Activated B cell treated with CpG ODN at 0.5 μM for 24 hours (primary cell): ENCODE measurements at regions not wholly inside any gene's neighbourhood (a gene's known extent, or its start where the extent isn't known, plus 50 kb on each side); places are given as distances from the start of the nearest gene placed in this dataset.

Source experiments
- ATAC-seq: fragments of 200-7000 bp; cut with Tn5 transposase; one replicate; pipeline ENCODE4 v1.10.0; 2021; ENCODE audit warnings: low read depth, mild to moderate bottlenecking, moderate library complexity
- CTCF ChIA-PET: fragments of 350-600 bp; sonication (Branson Sonifier 250); formaldehyde crosslinking; loops from one replicate; lab custom pipeline; 2021; ENCODE audit warnings: antibody characterized with exemption; lab: Charles Lee
- POLR2A ChIA-PET: fragments of 350-600 bp; sonication (Branson Sonifier 250); formaldehyde crosslinking; loops from one replicate; lab custom pipeline; 2021; ENCODE audit warnings: antibody characterized with exemption; lab: Charles Lee
- DNase-seq: peaks from one replicate; pipeline ENCODE4 v3.0.0; 2022
- H3K27ac Mint-ChIP-seq: one replicate; pipeline ENCODE4 v1.8.0; 2020; ENCODE audit warnings: mixed read lengths
- H3K27me3 Mint-ChIP-seq: one replicate; pipeline ENCODE4 v1.8.0; 2021; ENCODE audit warnings: mixed read lengths
- H3K36me3 Mint-ChIP-seq: one replicate; pipeline ENCODE4 v1.8.0; 2021; ENCODE audit warnings: low read depth, mixed read lengths
- H3K4me1 Mint-ChIP-seq: one replicate; pipeline ENCODE4 v1.8.0; 2021; ENCODE audit warnings: mixed read lengths
- H3K4me3 Mint-ChIP-seq: one replicate; pipeline ENCODE4 v1.8.0; 2020; ENCODE audit warnings: mild to moderate bottlenecking, mixed read lengths
- H3K9me3 Mint-ChIP-seq: one replicate; pipeline ENCODE4 v1.8.0; 2020; ENCODE audit warnings: mixed read lengths
- intact Hi-C: fragments of 100-400 bp; cut with micrococcal nuclease; formaldehyde crosslinking; loops from one replicate; pipeline ENCODE4 v1.15.1; 2024
- TF ChIP-seq, protein P1 (sequence below): fragments of 200-600 bp; IDR thresholded peaks from one replicate; pipeline ENCODE4 v1.8.0; 2022; ENCODE audit warnings: antibody characterized with exemption, mild to moderate bottlenecking

DNA sequence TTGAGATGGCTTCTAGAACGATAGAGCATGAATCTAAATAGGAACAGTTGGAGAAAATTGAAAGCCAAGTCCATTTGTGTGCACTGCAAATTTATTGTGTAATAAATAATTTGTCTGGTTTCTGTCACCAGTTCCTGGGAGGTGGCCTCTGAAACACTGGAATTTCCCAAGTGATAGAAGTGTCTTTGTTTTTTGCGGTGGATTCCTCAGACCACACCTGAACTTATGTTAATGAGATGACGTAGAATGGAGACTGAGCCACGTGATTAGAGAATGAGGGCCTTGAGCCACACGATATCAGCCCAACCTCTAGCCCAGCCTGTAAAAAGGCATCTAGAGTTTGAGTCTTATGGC, 105.1 kb downstream of the MSX2 start:
- intact Hi-C loops, result no loop called here
- POLR2A ChIA-PET, result no interaction called here
- Mint-ChIP-seq H3K36me3 (no peaks in the 10 kb centered on the region), H3K27ac (no peak overlapping the region), H3K4me3 (no peak overlapping the region), H3K9me3 (no peaks in the 10 kb centered on the region), H3K4me1 (no peaks in the 10 kb centered on the region), H3K27me3 (peaks cover 3% of the 10 kb centered on the region)
- no peak for ATAC-seq
- CTCF ChIA-PET, result no interaction called here
- TF ChIP-seq, protein P1, sequence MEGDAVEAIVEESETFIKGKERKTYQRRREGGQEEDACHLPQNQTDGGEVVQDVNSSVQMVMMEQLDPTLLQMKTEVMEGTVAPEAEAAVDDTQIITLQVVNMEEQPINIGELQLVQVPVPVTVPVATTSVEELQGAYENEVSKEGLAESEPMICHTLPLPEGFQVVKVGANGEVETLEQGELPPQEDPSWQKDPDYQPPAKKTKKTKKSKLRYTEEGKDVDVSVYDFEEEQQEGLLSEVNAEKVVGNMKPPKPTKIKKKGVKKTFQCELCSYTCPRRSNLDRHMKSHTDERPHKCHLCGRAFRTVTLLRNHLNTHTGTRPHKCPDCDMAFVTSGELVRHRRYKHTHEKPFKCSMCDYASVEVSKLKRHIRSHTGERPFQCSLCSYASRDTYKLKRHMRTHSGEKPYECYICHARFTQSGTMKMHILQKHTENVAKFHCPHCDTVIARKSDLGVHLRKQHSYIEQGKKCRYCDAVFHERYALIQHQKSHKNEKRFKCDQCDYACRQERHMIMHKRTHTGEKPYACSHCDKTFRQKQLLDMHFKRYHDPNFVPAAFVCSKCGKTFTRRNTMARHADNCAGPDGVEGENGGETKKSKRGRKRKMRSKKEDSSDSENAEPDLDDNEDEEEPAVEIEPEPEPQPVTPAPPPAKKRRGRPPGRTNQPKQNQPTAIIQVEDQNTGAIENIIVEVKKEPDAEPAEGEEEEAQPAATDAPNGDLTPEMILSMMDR, result no peak
- no peak for DNase-seq

DNA sequence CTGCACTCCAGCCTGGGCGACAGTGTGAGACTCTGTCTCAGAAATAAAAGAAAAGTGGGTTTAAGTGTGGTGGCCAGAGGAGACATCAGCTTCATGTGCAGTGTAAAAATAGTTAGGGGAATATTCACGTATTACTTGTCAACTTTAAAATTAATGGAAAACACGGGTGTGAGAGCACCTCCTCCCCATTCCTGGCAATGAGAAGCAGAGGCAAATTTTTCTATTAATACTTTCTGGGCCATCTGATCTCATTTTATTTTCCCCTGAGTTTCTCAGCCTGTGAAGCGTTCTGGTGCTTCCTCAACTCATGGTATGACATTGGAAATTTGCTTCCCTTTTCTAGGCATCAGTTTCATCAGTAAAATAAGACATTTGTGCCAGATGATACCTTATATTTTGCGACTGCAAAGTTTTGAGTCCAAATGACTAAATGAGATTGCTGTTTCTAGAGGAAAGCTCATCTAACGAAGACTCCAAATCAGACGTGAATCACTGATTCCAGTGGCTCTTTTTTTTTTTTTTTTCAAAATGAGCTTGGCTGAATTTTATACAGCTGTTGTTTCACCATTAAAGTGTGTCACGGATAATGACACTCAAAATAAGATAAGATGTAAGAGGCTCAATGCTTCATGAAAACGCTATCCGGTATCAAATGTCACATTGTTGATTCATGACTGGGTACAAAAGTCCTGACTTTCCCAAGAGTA, 104.6 kb downstream of the MSX2 start:
- TF ChIP-seq, protein P1, result no peak
- Mint-ChIP-seq H3K4me3 (no peak overlapping the region), H3K27me3 (peaks cover 3% of the 10 kb centered on the region), H3K36me3 (no peaks in the 10 kb centered on the region), H3K4me1 (no peaks in the 10 kb centered on the region), H3K27ac (no peak overlapping the region), H3K9me3 (no peaks in the 10 kb centered on the region)
- ATAC-seq, result no peak
- DNase-seq, result no peak
- ChIA-PET CTCF (no interaction called here), POLR2A (no interaction called here)
- intact Hi-C loops, result no loop called here

DNA sequence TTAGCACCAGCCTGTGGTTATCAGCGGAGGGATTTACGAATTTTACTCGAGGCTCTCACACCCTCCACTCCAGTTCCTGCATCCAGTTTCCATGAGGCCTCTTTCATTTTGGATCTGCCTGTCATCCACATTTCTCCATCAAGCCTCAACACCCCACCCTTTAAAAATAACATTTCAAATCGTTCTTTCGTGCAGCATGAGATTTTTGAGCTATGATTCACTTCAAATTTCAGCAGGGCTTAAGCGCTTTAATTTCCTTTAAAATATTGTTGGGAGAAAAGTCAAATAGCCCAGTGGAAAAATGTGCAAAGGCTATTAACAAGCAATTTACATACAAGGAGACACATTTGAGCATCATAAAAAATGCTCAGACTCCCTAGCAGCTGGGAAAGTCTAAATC, 103.2 kb downstream of the MSX2 start:
- no peaks in the 10 kb centered on the region for H3K36me3 Mint-ChIP-seq
- POLR2A ChIA-PET, result no interaction called here
- TF ChIP-seq, protein P1, result no peak

DNA sequence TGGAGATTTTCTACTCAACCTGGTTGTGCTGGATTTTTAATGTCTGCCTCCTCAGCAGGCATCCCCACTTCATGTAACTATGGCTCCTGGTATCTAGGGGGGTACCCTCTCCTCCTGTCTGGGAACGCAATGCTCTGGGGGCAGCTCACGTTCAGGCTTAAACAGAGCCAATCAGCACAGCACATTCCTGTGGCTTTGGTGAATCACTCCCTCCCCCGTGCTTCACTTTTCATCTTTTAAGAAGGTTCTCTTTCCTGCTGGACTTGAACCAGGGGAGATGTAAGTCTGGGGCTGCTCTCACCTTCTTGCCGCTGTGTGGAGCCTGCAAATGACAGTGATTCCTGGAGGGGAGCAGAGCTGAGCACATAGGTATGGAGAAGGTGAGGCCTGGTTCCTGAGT, 101.2 kb downstream of the MSX2 start:
- Mint-ChIP-seq H3K4me3 (no peak overlapping the region), H3K27me3 (peaks cover 3% of the 10 kb centered on the region), H3K36me3 (no peaks in the 10 kb centered on the region), H3K27ac (no peak overlapping the region), H3K9me3 (no peaks in the 10 kb centered on the region), H3K4me1 (no peaks in the 10 kb centered on the region)
- ATAC-seq (no peak), DNase-seq (no peak)
- ChIA-PET POLR2A (no interaction called here), CTCF (no interaction called here)
- TF ChIP-seq, protein P1, result no peak
- intact Hi-C loops, result no loop called here

More for the DNA sequence above, 103.2 kb downstream of the MSX2 start:
- Mint-ChIP-seq H3K9me3 (no peaks in the 10 kb centered on the region), H3K27ac (no peak overlapping the region), H3K4me1 (no peaks in the 10 kb centered on the region), H3K4me3 (no peak overlapping the region), H3K27me3 (peaks cover 3% of the 10 kb centered on the region)
- no peak for DNase-seq
- ATAC-seq, result no peak
- intact Hi-C loops, result no loop called here
- CTCF ChIA-PET, result no interaction called here

DNA sequence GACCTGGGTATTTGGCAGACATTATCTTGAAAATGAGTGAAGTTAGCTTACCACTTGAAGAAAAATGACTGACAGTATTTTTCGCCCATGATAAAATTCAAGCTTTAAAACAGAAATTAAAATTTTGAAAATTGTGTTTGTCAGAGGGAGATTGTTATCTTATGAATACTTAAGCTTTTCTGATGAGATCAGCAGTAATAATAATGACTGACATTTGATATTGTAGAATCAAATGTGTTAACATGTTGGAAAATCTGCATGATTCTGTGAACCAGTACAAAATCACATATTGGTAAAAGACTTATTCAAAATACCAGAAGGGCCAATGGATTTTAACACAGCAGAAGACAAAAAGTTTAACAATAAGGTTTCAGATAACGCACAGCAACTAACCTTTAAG, 94.0 kb downstream of the MSX2 start:
- TF ChIP-seq, protein P1, result no peak
- H3K27ac Mint-ChIP-seq, result no peak overlapping the region
- ATAC-seq (no peak), DNase-seq (no peak)
- no peaks in the 10 kb centered on the region for H3K27me3 Mint-ChIP-seq
- CTCF ChIA-PET, result no interaction called here
- POLR2A ChIA-PET, result no interaction called here
- H3K9me3 Mint-ChIP-seq, result peaks cover 7% of the 10 kb centered on the region
- H3K4me3 Mint-ChIP-seq, result no peak overlapping the region
- no peaks in the 10 kb centered on the region for H3K36me3 Mint-ChIP-seq
- no peaks in the 10 kb centered on the region for H3K4me1 Mint-ChIP-seq
- intact Hi-C loops, result no loop called here
